ENCODE measurements at regions not wholly inside any gene's neighbourhood (a gene's known extent, or its start where the extent isn't known, plus 50 kb on each side); places are given as distances from the start of the nearest gene placed in this dataset.

- Mint-ChIP-seq H3K9me3 (peaks cover 23% of the 10 kb centered on the region), H3K27ac (no peak overlapping the region), H3K36me3 (no peaks in the 10 kb centered on the region), H3K27me3 (ENCODE audit: low read depth) (no peaks in the 10 kb centered on the region), H3K4me1 (peaks cover 5% of the 10 kb centered on the region), H3K4me3 (no peak overlapping the region)
- DNase-seq (ENCODE audit: low spot score) (no peak), ATAC-seq (no peak)
- TF ChIP-seq SP1 (CRISPR knock-in tag; conservative IDR thresholded peaks at IDR 0.05) (no peak), ZBTB43 (CRISPR knock-in tag; IDR thresholded peaks at IDR 0.05) (no peak), FOXJ3 (CRISPR knock-in tag; IDR thresholded peaks at IDR 0.05; ENCODE audit: borderline replicate concordance) (no peak)
- CTCF ChIA-PET = no interaction called here
- POLR2A ChIA-PET = no interaction called here
Observed at GRCh38 chr2:182565911-182566567, 139.2 kb upstream of the PDE1A start.

GRCh38 chr2:182573553-182573952 lies 142.5 kb upstream of the DNAJC10 start:
- H3K36me3 Mint-ChIP-seq = no peaks in the 10 kb centered on the region
- ChIA-PET POLR2A (no interaction called here), CTCF (interaction anchor here (1.0 kb wide), 1 partner anchor 75 kb away, joined by 5 read pairs; no protein-coding TSS in a partner anchor)
- DNase-seq (ENCODE audit: low spot score) = no peak
- no peak for ATAC-seq
- no peaks in the 10 kb centered on the region for H3K4me1 Mint-ChIP-seq
- TF ChIP-seq HMGXB4 (CRISPR knock-in tag; IDR thresholded peaks at IDR 0.05) (no peak), FOXJ3 (CRISPR knock-in tag; IDR thresholded peaks at IDR 0.05; ENCODE audit: borderline replicate concordance) (no peak), ERG (CRISPR knock-in tag; IDR thresholded peaks at IDR 0.05) (no peak), MLX (CRISPR knock-in tag; IDR thresholded peaks at IDR 0.05) (no peak), HMGA2 (CRISPR knock-in tag; IDR thresholded peaks at IDR 0.05) (peak; percentile 12; the same call in 1 of the 2 replicates), RELA (CRISPR knock-in tag; IDR thresholded peaks at IDR 0.05; ENCODE audit: borderline replicate concordance) (no peak), JAZF1 (CRISPR knock-in tag; IDR thresholded peaks at IDR 0.05) (no peak)
- no peaks in the 10 kb centered on the region for H3K27me3 Mint-ChIP-seq (ENCODE audit: low read depth)
- no peak overlapping the region for H3K4me3 Mint-ChIP-seq
- H3K9me3 Mint-ChIP-seq = no peaks in the 10 kb centered on the region
- no peak overlapping the region for H3K27ac Mint-ChIP-seq

GRCh38 chr2:182577816-182578215 lies 138.2 kb upstream of the DNAJC10 start:
- ChIA-PET CTCF (no interaction called here), POLR2A (no interaction called here)
- no peak for DNase-seq (ENCODE audit: low spot score)
- no peak for TF ChIP-seq ZNF425 (CRISPR knock-in tag; conservative IDR thresholded peaks at IDR 0.05)
- TF ChIP-seq SMAD4 (CRISPR knock-in tag; IDR thresholded peaks at IDR 0.05) = no peak
- Mint-ChIP-seq H3K36me3 (no peaks in the 10 kb centered on the region), H3K27me3 (ENCODE audit: low read depth) (no peaks in the 10 kb centered on the region; the same call in 1 of the 2 replicates), H3K9me3 (no peaks in the 10 kb centered on the region), H3K27ac (no peak overlapping the region), H3K4me1 (no peaks in the 10 kb centered on the region), H3K4me3 (no peak overlapping the region)
- no peak for ATAC-seq

Measured in WTC11 (cell line).